Adrenal gland (tissue), 9 donors: ENCODE measurements at regions not wholly inside any gene's neighbourhood (a gene's known extent, or its start where the extent isn't known, plus 50 kb on each side); places are given as distances from the start of the nearest gene placed in this dataset.

ENCODE experiments used
- DNase-seq, 7 donors: peaks; one replicate each; pipeline ENCODE4 v3.0.0-alpha.2; 2019 to 2020
- H3K27ac ChIP-seq, 5 donors: fragments of 200-600 bp; sonication (generic) in 4 of 5; 1 replicate in 3 of 5; 2 replicates in 2 of 5; pipeline versions ENCODE4 v1.5.1 to v1.8.0; 2016 to 2020; ENCODE audit warnings: mild to moderate bottlenecking in 1 of 5
- H3K27me3 ChIP-seq: fragments of 200-600 bp; 2 replicates; pipeline ENCODE4 v1.8.0; 2021
- H3K36me3 ChIP-seq, 2 donors: fragments of 200-600 bp; replicated peaks in 1 of 2; 1 replicate in 1 of 2; 2 replicates in 1 of 2; pipeline versions ENCODE4 v1.5.1 to v1.8.0; 2018 to 2022
- H3K4me1 ChIP-seq, 2 donors: fragments of 200-600 bp; replicated peaks in 1 of 2; 1 replicate in 1 of 2; 2 replicates in 1 of 2; pipeline versions ENCODE4 v1.5.1 to v1.8.0; 2018 to 2021
- H3K4me3 ChIP-seq, 4 donors: fragments of 200-600 bp; sonication (generic) in 3 of 4; one replicate each; pipeline ENCODE4 v1.5.1; 2016 to 2018
- H3K9me3 ChIP-seq, 3 donors: fragments of 200-600 bp; sonication (generic) in 1 of 3; replicated peaks in 1 of 3; 1 replicate in 2 of 3; 2 replicates in 1 of 3; pipeline versions ENCODE4 v1.5.1 to v1.8.0; 2016 to 2021
- POLR2A ChIP-seq, 2 donors: fragments of 450-650 bp; IDR thresholded peaks; one replicate each; pipeline ENCODE4 v1.6.1; 2017; ENCODE audit warnings: antibody characterized with exemption in 2 of 2, mild to moderate bottlenecking in 2 of 2, moderate library complexity in 1 of 2
- WGBS, 4 donors: extraction: QIAGEN DNeasy Blood & Tissue Kit in 2 of 4; methylation state at CpG; one replicate each; pipeline versions ENCODE4 v1.1.5 to v1.1.7; 2013 to 2017; 5-methylcytosine and 5-hydroxymethylcytosine counted together
- intact Hi-C, 2 donors: fragments of 100-400 bp; cut with DNase I; formaldehyde crosslinking; loops; one replicate each; pipeline versions ENCODE4 v1.14.1 to v1.15.0; 2022 to 2023
- TF ChIP-seq, protein P1 (sequence below), 6 experiments: fragments of 450-650 bp in 4 of 6; fragments of 200-600 bp in 2 of 6; sonication (generic) in 1 of 6; IDR thresholded peaks; 1 replicate in 5 of 6; 2 replicates in 1 of 6; pipeline versions ENCODE4 v1.5.1 to v1.8.0; 2016 to 2021; ENCODE audit warnings: antibody characterized with exemption in 6 of 6, mild to moderate bottlenecking in 2 of 6, moderate library complexity in 1 of 6
- donor health status: healthy with polysubstance abuse.
- donor health status: Bipolar disorder and iron deficiency.
- donor health status: DM: yes; HTN: yes; CAD: no.
- donor health status: DM: no; HTN: no; CAD: no.
- donor health status: DM: no; HTN: no; CAD: no.

DNA sequence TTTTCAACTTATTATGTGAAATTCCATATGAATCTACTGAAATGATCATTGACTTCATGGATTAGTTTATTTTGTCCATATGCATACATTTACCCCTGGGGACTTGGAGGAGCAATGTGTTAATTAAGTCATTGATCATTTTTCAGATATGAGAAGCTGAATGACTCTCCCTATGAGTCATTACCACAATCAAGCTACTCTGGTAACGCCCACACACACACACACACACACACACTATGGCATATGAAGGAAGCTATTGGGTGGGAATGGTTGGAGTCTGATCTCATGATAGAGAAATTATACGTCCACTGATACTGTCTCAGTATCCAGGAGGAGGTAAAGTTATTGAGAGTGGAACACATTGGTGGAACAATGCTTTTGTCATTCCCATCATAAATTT, 528.9 kb downstream of the AGTPBP1 start:
- intact Hi-C loops: no loop called here
- Histone ChIP-seq H3K4me1 (no peaks in the 10 kb centered on the region), H3K9me3 (no peaks in the 10 kb centered on the region), H3K4me3 (no peak overlapping the region), H3K27ac (no peak overlapping the region), H3K27me3 (no peaks in the 10 kb centered on the region), H3K36me3 (no peaks in the 10 kb centered on the region)
- no peak for DNase-seq
- TF ChIP-seq, protein P1, sequence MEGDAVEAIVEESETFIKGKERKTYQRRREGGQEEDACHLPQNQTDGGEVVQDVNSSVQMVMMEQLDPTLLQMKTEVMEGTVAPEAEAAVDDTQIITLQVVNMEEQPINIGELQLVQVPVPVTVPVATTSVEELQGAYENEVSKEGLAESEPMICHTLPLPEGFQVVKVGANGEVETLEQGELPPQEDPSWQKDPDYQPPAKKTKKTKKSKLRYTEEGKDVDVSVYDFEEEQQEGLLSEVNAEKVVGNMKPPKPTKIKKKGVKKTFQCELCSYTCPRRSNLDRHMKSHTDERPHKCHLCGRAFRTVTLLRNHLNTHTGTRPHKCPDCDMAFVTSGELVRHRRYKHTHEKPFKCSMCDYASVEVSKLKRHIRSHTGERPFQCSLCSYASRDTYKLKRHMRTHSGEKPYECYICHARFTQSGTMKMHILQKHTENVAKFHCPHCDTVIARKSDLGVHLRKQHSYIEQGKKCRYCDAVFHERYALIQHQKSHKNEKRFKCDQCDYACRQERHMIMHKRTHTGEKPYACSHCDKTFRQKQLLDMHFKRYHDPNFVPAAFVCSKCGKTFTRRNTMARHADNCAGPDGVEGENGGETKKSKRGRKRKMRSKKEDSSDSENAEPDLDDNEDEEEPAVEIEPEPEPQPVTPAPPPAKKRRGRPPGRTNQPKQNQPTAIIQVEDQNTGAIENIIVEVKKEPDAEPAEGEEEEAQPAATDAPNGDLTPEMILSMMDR (IDR thresholded peaks at IDR 0.05): no peak
- TF ChIP-seq POLR2A (IDR thresholded peaks at IDR 0.05): no peak
- 47 to 61% (median 53%) methylated on average over 2 of the region's 2 CpGs for WGBS, 4 donors

DNA sequence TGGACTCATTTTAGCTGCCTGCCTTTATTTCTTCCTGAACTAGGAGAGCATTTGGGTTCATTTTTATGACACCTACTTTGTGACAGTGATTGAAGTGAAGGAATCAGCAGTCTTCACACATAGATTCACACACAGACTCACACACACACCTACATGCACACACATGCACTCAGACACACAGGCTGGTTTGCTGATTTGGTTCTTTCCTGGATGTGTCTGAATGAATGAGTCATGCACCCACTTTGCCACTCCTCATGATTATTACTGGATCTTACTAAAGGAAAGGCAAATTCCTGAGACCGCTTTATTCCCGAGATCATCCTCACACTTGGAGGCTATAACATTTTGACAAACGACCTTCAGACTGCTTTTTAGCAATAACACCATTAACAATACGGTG, 529.5 kb downstream of the AGTPBP1 start:
- Histone ChIP-seq H3K4me3 (no peak overlapping the region), H3K9me3 (no peaks in the 10 kb centered on the region), H3K4me1 (no peaks in the 10 kb centered on the region), H3K27ac (no peak overlapping the region), H3K36me3 (no peaks in the 10 kb centered on the region), H3K27me3 (no peaks in the 10 kb centered on the region)
- WGBS, 4 donors: 41 to 51% (median 48%) methylated on average over 4 of the region's 4 CpGs
- intact Hi-C loops: no loop called here
- TF ChIP-seq, protein P1 (IDR thresholded peaks at IDR 0.05): no peak
- TF ChIP-seq POLR2A (IDR thresholded peaks at IDR 0.05): no peak
- no peak for DNase-seq

DNA sequence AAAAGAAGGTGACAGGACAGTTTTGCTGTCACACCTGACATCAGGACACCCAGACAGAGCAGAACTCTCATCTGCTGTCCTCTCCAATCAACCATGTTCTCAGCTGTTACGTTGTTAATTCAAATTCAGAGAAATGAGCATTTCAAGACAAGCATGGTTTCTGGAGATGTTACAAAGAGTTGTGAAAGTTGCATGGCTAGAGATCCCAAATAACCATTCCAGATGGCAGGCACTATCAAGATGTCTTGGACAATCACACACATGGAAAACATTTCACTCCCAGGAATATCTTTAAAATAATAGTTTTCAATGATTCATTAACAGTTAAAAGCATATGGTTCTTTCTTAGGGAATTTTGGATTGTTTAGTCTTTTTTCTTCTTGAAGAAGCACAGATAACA, 533.1 kb downstream of the AGTPBP1 start:
- TF ChIP-seq, protein P1 (IDR thresholded peaks at IDR 0.05): no peak
- no peak for TF ChIP-seq POLR2A (IDR thresholded peaks at IDR 0.05)
- Histone ChIP-seq H3K9me3 (no peaks in the 10 kb centered on the region), H3K27ac (no peak overlapping the region), H3K36me3 (no peaks in the 10 kb centered on the region), H3K27me3 (no peaks in the 10 kb centered on the region), H3K4me3 (no peak overlapping the region), H3K4me1 (no peaks in the 10 kb centered on the region)
- whole genome bisulfite sequencing, 4 donors: 69 to 87% (median 84%) methylated on average over 1 of the region's 1 CpG
- intact Hi-C loops: no loop called here
- DNase-seq: no peak

DNA sequence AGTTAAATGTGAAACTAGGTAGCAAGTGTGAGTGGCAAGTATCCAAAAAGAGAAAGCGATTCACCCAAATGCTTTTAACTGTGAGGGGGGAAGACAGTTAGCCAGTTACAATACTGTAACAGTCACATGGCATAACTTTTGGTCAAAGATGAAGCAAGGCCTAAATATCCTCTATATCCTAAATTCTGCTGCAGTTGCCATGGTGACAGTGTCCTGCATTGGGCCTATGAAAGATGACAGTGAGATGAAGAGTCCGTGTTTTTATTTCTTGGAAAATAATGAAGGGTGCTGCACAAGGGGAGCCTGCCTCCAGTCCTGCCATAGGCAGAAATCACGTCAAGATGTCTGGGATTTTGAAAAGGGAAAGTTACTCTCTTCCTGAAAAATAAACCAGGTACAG, 534.6 kb downstream of the NTRK2 start:
- no peaks in the 10 kb centered on the region for H3K27me3 ChIP-seq
- intact Hi-C loops: no loop called here
- 80 to 92% (median 89%) methylated on average over 3 of the region's 3 CpGs for WGBS, 4 donors
- no peak overlapping the region for H3K27ac ChIP-seq
- DNase-seq: no peak
- TF ChIP-seq, protein P1 (IDR thresholded peaks at IDR 0.05): no peak
- no peak for TF ChIP-seq POLR2A (IDR thresholded peaks at IDR 0.05)
- H3K4me1 ChIP-seq: no peaks in the 10 kb centered on the region
- no peaks in the 10 kb centered on the region for H3K9me3 ChIP-seq
- H3K36me3 ChIP-seq: no peaks in the 10 kb centered on the region
- H3K4me3 ChIP-seq: no peak overlapping the region
